ENCODE measurements at regions not wholly inside any gene's neighbourhood (a gene's known extent, or its start where the extent isn't known, plus 50 kb on each side); places are given as distances from the start of the nearest gene placed in this dataset.
"Not testable (repeated sequence)": the region's sequence is repeated elsewhere in the genome, so short reads cannot be mapped to it uniquely, and the experiment has no call there.

DNA sequence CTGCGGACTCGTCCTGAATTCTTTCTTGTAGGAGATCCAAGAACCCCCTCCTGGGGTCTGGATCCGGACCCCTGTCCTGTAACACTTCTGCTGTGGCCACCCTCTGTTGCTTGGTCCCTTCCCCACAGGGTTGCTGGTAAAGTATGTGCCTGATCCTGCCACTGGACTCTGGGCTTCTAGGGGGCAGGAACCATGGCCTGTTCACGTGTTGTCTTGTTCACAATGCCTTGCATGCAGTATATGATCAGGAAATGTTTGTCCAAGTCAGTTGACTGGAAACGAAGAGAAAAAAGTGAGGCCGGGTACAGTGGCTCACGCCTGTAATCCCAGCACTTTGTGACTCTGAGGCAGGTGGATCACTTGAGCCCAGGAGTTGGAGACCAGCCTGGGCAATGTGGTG is 139.3 kb upstream of the ALDH1B1 start:
- DNase-seq, result no peak

DNA sequence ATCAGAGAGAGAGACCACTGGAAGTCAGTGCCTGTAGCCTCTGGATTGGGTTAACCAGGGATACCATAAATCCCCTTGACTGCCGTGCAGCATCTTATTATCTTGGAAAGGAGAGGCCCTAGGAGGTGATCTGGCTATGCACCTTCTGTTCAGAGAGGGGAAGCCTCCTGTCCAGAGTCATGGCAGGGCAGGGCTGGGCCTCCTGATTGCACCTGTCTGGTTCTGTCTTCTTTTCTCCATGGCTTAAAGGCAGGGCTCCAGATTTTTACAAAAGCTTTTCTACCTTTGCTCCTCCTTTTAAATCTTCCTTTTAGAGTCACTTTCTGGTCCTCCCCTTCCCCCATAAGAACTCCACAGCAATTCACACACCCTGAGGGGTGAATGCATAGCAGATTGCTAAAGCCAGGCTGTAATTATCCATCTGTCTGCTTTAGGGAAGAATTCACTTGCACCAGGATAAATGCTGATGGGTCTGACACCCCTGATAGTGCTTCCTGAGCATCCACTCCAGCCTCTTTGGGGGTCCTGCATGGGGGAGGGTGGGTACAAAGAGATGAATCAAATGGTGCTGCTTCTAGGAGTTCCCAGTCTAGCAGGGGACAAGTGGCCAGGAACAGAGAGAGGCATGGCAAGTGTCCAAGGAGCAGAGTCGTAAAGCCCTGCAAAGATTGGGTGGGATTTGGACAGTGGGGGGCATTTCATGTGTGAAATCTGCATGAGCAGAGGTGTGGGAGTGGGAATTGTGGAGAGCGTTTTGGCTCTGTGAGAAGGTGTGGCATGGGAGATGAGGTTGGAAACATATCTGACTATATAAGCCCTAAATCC is 141.3 kb upstream of the ALDH1B1 start:
- DNase-seq, result no peak

DNA sequence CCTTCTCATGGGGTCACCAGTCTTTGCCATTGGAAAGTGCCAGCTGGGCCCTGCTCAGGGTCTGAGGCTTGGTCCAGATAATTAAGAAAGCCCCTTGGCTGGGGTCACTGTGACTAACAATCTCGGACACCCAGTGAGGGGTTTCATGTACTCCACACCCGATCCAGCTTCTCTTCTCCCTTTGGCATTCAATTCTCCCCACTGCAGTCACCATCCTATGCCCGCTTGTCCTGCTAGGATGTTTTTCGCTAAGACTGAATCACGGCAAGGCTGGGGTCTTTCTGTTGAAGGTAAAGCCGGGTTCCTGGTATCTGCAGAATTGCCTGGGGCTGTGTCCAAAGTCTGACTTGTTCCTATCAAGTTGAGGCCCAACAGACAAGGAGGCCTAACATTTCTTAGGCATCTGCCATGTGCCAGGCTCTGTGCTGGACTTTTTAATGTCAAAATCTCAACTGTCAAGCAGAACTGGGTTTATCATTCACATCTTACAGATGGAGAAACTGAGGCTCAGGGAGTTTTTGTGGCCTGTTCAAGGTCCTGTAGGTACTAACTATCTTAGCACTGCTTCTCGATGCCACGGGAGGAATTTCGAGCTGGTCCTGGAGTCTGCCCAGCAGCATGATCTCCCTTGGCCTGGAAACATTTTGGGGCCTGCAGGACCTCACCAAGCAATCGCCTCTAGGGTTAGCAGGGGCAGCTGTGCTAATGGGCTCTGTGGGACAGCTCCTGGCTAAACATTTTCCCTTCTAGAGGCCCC is 142.0 kb upstream of the ALDH1B1 start:
- no peak for DNase-seq

DNA sequence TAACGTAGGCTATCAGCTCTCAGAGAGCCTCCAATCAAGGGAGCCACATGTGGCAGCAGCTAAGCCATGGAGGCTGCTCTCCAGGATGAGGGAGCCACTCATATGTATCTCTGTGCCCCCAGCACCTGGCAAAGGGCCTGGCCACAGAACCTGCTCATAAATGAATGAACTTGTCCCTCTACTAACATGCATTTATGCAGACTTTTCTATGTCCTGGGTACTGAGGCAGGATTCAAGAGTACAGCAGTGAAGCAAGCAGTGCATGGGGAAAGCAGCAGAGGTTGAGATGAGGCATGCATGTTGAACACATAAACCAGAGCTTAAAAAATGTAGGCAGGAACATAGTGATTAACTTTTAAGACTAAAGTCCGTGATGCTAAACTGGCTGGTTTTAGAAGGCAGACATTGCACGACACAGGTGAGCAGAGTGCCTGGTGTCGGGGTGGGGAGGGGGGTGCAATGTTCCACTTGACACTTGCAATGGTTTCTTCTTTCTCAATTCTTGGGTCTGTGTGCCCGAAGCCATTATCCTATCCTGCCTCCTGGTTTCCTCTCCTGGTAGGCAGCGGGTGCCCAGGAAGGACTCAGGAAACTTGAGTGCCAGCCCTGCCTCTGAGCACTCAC is 142.8 kb upstream of the ALDH1B1 start:
- DNase-seq, result no peak

DNA sequence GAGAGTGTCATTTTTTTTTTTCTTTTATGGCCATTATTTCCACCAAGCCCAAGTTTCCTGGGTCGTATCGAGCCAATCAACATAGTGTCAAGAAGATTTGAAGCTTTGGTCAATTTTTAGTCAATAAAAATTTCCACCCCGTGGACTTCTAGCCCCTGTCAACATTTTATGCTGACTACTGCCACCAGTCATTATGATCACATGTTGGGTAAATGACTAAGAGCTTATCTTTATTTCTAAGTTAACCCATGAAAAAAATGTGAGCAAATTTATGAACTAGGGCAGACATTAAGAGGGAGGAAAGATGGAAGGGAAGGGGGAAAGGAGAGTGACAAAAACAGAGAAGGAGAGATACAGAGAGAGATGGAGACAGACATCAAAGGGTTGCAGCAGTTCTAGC is 143.5 kb upstream of the ALDH1B1 start:
- DNase-seq, result no peak

DNA sequence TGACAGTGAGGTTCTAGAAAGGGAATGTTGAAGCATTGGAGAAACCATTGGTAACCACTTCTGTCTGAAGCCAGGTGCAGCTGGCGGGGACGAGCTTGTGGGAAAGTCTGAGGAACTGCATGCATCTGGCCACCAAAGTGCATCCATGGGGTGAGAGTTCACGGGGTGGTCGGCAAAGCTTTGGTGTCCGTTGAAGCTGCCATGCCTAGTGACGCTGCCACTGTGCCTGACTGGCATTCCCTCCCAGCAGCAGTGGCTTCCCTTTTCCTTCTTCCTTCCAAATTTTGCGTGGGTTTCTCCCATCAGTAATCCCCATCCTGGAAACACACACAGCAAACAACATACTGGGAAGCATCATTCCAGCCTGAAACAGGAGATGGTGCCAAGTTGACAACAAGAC is 145.7 kb upstream of the ALDH1B1 start:
- no peak for DNase-seq

DNA sequence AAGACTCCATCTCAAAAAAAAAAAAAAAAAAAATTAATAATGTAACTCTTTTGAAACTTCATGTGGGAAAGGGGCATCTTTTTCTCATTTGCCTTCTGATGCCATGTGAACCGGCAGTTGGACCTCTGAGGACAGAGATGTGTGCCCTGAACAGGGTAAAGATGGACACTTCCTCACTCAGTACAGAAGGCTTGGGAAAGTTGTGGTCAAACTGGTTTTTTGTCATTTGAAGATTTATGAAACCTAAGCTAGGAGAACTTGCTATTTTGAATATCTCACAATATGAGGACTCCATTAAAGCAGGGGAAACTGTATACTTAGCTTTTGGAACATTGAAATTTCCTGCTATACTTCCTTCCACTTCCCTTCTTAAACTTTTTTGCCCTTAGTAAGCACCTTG is 147.5 kb upstream of the ALDH1B1 start:
- DNase-seq, result no peak

DNA sequence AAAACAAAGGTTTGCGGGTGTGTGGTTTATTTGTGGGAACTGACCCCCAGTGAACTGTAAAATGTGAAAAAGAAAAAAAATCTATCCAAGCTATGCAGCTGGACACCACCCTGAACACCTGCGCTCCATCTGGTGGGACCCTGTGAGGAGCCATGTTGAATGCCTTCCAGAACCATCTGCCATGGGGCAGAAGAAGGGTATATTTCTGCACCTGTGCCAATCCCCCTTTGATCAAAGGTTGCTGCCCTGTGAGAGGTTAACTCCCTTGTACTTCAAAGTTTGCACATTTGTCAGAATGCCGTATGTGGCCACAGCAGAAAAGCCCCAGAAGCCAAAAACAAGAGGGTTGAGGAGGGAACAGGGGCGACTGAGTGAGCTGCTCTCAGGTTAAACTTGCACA is 148.5 kb upstream of the ALDH1B1 start:
- DNase-seq, result no peak

DNA sequence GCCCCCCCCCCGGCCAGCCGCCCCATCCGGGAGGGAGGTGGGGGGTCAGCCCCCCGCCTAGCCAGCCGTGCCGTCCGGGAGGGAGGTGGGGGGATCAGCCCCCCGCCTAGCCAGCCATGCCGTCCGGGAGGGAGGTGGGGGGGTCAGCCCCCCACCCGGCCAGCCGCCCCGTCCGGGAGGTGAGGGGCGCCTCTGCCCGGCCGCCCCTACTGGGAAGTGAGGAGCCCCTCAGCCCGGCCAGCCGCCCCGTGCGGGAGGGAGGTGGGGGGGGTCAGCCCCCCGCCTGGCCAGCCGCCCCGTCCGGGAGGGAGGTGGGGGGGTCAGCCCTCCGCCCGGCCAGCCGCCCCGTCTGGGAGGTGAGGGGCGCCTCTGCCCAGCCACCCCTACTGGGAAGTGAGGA is 150.4 kb upstream of the ALDH1B1 start:
- not testable (repeated sequence) for DNase-seq

DNA sequence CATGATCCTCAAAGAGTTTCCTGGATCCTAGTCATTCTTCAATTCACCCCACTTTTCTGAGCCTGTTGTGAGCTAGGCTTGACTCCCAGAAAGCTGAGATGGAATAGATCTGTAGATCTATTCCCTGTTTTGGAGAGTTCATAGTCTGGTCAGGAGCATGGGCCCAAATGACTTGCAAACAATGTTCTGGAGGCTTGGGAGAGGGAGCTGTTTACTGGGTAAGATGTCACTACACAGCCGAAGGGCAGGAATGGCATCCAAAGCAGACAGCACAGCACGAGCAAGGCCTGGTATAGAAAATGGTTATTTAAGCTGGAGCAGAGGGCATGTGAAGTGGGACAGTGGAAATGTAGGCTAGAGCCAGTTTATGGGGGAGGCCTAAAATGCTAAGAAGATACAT is 152.5 kb upstream of the ALDH1B1 start:
- DNase-seq, result no peak

DNA sequence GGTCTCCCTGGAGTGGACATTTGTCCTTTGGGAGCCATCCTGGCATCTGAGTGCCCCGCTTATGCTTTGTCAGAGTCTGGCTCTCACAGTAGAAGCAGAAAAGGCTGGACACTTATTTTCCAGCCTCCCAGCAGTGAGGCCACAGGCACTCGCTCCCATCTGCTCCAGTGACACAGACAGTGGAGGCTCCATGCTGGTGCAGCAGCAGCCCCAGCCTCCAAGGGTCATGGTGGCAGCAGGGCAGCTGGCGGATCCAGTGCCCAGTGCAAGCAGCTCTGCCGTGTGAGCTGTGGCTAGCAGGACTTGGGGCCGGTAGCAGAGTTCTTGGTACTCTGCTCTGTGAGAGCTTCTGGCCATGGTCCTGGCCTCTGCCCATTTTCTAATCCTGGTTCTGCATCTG is 157.3 kb upstream of the ALDH1B1 start:
- no peak for DNase-seq

DNA sequence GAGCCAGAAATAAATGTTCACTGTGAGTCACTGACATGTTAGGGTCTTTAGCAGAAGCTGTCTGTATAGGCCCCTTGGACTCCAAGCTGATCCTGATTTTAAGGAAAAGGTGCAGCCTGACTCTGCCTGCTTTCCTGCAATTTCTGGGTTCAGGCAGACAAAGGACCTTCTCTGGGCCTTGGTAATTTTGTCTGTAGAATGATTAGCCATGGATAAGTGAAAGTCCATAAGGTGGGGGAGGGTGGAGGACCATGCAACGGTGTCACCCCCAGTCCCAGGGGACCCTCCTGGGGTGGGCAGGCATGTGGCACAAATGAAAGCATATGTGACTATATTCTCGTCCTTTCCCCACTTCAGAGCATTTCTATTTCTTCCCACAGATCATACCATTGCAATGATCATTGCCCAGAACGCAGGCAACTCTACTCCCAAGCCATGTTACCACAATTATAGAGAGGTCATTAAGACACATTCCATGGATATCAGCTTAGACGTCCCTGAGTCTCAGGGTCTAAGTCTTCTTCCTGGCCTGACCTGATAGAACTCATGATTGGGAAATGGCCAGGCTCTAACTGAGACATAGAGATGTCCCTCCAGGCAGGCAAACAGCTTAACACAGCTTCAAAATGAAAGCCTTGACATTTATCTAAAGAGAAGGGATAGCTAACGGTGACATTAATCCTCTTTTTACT is 157.9 kb upstream of the ALDH1B1 start:
- no peak for DNase-seq

DNA sequence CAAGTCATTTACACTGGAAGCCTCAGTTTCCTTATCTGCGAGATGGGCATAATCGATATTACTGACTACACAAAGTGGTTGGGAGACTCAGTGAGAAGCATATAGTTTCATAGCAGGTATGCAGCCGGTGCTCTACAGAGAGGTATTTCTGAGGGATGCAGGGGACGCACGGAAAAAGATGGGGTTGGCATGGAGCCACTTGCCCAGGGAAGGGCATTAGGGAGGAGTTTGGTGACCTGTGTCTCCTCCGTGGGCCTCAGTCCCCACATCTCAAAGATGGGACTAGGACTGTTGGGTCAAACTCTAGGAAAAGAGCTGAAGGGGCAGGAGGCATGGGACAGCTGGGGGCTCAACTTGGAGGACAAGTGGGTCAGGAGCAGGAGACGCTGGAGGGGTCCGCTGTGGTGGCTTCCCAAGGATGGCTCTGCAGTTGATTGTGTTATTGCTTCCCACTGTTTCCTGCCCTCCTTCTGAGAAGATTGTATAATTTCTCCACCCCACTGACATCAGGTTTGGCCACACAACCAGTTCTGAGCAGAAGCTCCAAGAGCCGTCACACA is 158.6 kb upstream of the ALDH1B1 start:
- DNase-seq, result no peak

DNA sequence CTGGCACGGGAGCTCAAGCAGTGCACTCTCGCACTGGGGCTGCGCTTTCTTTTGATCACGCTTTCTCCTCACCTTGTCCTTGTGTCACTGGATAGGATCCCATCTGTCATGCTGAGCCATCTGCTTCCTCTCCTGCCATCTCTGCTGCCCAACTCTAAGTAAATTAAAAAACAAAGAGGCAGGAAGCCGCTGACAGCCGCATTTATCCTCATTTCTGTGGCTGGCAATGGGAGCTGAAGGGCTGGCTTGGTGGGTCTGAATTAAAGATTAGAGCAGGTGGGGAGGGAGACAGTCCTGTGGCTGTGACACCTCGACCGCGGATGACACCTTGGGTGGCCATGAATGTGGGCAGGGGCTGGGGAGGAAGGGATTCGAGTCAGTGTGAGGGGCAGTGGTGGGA is 159.2 kb upstream of the ALDH1B1 start:
- no peak for DNase-seq

DNA sequence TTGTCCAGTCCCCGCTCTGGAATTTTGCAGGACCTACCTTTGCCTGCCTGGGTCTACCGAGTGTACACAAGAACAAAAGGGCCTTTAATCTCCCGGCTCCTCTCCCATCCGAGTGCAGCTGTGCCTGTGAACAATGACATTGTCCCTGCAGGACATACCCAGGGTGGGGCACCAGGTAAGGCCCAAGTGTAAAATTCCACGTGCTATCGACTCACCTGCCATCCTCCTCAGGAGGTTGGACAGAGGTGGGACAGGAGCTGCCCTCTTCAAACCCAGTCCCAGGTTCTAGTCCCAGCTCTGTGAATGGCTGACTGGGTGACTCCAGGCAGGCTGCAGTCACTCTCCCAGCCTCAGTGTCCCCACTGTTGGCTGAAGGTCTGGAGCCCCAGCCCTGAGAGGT is 159.6 kb upstream of the ALDH1B1 start:
- DNase-seq, result no peak

DNA sequence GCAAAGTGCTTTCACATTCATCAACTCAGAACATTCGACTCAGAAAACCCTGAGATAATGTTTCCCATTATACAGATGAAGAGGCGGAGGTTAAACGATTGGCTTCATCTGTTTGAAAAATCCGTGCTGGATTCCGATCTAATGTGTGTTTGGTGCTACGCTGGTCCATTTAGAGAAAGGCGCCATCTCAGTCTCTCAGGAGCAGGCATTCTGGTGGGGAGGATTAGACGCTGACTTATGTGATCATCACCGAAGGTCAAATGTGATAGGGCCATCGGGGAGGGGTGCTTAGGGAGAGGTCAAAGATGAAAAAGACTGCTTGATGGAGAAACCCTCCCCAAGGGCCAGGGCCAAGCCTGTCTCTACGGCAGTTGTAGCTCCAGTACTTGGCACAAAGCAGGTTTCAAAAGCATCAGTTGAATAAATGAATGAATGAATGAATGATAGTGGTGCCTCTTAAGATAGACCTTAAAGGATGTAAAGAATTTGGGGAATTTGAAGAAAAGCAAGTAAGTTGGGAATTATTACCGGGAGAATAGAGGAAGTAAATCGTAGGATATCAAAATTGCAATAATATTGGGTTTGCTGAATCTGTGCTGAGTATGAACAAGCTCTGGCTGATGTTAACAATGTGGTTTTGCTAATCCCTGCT is 160.6 kb upstream of the SHB start:
- no peak for DNase-seq

DNA sequence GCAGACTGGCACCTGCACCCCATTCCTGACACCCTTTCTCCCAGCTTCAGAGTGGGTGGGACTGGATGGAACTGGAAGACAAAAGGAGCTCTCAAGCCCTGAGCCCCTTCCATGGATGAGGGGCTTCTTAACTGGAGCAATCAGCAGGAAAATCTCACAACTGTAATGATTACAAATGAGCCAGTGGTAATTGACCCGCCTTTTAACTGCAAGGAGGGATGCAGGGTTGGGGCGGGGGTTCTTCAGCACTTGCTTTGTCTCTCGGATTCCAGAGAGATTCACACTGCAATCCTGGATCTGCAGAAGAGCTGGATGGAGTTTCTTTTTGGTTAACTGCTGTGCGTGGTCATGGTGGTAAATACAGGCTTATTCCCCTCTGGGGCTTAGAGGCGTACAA is 160.1 kb upstream of the SHB start:
- DNase-seq, result no peak

DNA sequence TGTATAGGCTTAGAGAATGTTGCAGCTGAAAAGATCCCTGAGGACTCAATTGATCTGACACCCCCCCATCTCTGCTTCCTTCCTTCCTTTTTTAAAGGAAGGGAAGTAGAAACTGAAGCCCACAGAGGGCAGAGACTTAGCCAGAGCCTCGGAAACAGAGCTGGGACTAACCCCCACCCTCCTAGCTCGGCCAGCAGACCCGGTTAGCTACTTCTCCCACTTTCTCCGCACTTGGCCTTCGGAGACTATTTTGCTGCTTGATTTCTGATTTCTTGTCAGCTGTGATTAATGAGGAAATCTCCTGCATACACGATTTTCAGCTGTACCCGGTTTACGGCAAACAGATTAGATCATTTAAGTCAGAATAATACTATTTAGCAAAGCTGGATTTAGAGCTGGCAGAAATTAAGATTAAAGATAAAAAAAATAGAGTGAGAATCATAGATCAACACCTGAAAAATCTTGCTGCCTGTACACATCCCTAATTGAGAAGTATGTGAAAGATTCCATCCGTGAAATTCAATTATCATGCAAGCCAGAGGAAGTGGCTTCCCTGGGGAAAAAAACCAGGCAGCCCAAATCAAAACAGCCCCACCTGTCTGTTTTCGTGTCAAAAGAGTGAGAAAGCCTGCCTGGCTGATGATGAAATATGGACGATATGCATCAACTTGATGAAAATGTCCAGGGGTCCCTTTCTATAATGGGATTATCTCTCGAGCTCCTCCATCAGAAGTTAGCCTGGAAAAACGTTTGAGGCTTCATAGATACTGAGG is 159.5 kb upstream of the SHB start:
- DNase-seq, result no peak

DNA sequence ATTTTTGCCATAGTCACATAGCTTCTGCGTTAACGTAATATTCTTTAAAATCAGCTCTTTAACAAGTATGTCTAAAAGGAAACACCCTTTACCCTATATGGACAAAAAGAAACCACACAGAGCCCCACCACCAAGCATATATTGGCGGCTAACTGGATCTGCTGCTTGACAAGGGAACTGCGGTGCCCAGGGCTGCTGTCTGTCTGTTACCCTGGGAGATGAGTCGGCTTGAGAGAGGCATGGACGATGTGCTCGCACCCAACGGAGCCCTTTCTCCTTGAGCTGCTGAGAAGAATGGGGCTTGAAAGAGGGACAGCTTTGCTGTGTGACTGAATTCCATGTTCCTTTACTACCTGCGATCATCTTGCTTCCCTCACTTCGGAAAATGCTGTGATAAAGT is 158.6 kb upstream of the SHB start:
- DNase-seq, result no peak

DNA sequence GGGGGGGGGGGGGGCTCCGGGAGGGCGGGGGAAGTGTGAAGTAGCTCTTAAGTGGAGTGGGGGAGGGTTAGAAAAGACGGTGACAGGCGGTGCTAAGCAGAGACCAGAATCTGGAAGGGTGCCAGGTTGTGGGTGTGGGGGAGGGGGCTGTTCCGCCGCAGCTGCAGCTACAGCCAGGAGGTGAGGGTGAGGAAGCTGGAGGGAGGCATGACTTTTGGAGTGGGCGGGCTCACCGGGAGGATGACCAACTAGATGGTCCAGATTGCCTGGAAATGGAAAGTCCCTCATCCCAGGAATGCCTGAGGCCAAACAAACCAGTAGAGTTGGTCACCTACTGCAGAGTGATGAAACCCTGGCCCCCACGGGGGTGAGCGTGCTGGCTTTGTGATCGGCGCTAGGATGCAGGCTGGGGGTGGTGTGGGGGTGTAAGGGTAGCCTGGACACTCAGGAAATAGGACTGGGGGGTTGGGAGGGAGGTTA is 158.1 kb upstream of the SHB start:
- DNase-seq, result peak; percentile 55

DNA sequence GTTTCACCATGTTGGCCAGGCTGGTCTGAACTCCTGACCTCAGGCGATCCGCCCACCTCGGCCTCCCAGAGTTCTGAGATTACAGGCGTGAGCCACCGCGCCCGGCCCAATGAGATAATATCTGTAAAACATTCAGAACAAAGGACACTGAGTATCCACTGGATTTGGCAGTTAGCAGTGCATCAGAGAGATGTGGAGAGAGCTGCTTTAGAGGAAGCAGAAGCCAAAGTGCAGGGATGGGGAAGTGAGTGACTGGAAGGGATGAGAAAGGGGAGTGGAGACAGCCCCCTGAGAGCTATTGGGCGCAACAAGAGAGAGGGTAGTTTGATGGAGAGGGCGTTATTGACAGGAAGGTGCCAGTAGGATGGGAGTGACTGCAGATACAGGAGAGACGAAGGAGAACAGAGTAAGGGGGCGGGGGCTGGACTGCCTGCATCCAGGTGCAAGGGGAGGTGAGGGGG is 157.5 kb upstream of the SHB start:
- no peak for DNase-seq

DNA sequence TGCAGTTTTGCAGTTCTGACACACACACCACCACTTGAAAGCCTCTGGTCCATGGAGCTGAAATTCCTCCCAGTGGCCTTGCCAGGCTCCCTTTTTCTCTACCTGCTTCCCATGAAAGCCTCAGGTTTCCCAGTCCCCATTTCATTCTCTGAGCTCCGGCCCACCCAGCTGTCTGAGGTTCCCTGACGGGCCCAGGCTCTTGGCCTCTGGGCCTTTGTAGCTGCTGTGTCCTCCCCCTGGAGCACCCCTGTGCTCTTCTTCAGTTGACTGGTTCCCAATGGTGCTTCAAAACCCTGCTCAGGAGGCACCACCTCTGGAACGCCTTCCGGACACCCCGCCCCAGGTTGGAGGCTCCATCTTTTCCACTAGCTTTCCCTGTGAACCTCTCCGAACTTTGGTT is 155.9 kb upstream of the SHB start:
- DNase-seq, result no peak
